ENCODE measurements at regions not wholly inside any gene's neighbourhood (a gene's known extent, or its start where the extent isn't known, plus 50 kb on each side); places are given as distances from the start of the nearest gene placed in this dataset.

DNA sequence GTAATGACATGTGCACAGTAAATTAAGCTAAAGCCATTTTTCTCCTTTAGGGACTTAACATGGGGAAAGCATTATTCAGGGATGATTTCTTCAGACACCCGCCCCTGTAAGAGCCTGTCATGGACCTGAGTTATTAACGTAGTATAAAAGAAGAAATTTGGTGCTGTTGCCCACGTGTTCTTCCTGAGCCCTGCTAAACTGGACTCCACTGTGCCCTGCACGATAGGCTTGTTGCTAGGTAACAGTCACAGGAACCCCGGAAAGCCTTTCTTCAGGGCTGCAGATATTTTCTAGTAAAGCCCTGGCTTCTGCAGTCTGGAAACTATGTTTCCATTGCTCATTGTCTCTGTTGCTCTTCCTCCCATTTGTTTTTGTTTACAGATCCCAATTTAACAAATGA lies 157.9 kb downstream of the LRRC30 start:
- TF ChIP-seq CTCF (IDR thresholded peaks at IDR 0.05) (no peak), EP300 (IDR thresholded peaks at IDR 0.05) (no peak)

Measured in gastroesophageal sphincter (tissue), 3 donors.